NCI-H345 (cell line): ENCODE measurements at regions not wholly inside any gene's neighbourhood (a gene's known extent, or its start where the extent isn't known, plus 50 kb on each side); places are given as distances from the start of the nearest gene placed in this dataset.

Experiments
- DNase-seq: peaks from one replicate; lab custom pipeline; 2025; lab: John Stamatoyannopoulos, UW

DNA sequence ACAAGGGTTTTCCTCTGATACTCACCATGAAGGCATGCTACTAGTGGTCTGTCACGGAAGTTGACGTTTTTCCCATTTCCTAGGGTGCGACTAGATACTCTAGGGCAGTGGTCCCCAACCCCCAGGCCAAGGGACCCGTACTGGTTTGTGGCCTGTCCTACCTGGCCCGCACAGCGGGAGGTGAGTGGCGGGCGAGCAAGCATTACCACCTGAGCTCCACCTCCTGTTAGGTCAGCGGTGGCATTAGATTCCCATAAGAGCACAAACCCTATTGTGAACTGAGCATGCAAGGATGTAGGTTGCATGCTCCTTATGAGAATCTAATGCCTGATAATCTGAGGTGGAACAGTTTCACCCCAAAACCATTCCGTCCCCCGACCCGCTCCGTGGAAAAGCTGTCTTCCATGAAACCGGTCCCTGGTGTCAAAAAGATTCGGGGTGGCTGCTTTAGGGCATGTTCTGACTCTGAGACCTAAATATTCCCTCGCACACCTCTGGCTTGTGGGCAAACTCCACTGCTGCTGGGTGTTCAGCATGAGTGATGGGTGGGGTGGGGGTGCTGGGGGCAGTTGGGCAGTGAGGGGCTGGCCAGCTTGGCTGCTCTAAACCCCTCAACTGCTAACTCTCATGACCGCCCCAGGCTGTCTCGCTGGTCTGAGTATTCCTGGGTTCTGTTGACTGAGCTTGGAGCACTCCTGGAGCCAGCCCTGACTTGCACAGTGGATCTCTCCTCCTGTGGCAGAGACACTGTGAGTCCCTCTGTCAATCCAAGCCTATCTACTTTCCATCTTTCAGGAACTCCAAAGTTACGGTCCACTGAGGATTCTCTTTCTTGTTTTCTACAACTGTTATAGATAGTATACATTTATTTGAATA lies 78.3 kb upstream of the NEK6 start:
- no peak for DNase-seq

GRCh38 chr9:124180557-124180956 lies 77.2 kb upstream of the NEK6 start:
- DNase-seq = peak; percentile 85

DNA sequence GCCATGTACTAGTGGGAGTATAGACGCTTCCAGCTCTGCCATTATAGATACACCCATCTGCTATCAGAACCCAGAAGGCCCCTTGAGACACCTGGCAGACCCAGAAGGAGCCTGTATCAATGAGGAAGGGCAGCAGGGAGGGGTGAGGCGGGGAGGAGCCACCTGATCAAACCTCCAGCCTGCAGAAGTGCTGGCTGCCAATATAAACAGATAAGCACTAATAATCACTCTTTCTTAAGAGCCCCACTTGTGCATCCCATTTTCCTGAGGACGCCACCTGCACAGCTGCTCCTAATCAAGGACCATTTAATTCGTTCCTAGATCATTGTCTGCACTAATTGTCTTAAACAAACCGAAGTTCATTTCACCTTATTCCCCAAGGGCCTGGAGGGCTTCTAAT lies 75.0 kb upstream of the NEK6 start:
- DNase-seq = peak; percentile 16

- no peak for DNase-seq
Observed at GRCh38 chr9:124183772-124184171, 74.0 kb upstream of the NEK6 start.

DNA sequence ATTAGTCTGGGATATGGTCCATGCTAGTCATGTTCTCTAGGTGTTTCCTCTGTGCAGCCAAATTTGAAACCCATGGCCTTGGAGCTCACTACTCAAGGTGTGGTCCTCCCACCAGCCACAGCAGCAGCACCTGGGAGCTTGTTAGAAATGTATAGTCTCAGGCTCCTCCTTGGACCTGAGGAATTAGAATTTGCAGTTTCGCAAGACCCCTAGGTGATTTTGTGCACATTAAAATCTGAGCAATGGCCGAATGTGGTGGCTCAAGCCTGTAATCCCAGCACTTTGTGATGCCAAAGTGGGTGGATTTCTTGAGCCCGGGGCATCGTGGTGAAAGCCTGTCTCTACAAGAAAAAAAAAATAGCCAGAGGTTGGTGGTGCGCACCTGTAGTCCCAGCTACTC lies 72.3 kb upstream of the NEK6 start:
- no peak for DNase-seq

DNA sequence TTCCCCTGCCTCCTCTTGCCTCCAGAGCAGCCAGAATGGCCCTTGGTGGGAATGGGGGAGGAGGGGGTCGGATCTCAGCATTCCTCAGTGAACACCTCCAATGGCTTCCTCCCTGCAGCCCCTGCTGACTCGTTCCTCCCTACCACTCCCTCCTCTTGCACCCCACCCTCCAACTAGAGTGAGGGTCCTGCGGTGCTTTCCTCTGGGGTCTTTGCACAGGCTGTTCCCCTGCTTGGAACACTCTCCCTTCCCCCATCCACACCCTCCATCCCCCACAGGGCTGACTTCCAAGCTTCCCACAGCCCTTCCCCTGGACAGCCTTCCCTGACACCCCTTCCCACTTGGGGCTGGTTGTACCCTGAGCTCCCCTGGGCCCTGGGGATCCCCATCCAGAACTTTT lies 70.4 kb upstream of the NEK6 start:
- no peak for DNase-seq

GRCh38 chr9:124188331-124189110 lies 69.2 kb upstream of the NEK6 start:
- no peak for DNase-seq

DNA sequence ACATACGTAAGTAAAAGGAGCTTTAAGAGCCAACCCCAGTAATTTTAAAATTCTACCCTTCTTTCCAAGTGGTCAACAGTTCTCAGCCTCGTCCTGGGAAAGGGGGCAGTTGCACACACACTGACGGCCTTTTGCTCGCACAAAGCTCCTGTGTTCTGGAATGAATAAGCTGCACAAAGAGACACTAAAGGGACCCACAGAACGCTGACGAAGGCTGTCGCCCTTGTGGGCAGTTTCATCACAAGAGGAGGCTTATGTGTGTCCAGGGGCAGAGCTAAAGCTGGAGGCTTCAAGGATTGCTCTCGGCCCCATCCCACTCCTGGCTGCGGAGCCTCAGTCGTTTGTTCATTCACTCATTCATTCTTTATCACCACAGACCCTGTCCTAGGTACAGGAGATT lies 67.0 kb upstream of the NEK6 start:
- no peak for DNase-seq

- no peak for DNase-seq
Observed at GRCh38 chr9:124191691-124192395, 65.9 kb upstream of the NEK6 start.

DNA sequence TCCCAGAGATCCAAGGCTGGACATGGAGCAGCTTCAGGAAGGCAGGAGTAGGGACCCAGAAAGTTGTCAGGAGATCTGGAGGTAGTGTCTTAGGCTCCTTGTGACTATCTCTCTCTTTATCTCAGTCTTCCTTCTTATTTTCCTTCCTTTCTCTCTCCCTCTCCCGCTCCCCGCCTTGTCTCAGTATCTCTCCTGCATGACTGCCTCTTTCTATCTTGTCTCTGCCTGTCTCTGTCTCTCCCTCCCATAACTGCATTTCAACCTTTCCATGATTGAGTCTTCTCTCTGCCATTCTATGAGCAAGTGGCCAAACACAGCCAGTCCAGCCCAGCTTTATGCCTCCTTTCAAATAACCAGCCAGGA lies 61.0 kb upstream of the NEK6 start:
- no peak for DNase-seq

DNA sequence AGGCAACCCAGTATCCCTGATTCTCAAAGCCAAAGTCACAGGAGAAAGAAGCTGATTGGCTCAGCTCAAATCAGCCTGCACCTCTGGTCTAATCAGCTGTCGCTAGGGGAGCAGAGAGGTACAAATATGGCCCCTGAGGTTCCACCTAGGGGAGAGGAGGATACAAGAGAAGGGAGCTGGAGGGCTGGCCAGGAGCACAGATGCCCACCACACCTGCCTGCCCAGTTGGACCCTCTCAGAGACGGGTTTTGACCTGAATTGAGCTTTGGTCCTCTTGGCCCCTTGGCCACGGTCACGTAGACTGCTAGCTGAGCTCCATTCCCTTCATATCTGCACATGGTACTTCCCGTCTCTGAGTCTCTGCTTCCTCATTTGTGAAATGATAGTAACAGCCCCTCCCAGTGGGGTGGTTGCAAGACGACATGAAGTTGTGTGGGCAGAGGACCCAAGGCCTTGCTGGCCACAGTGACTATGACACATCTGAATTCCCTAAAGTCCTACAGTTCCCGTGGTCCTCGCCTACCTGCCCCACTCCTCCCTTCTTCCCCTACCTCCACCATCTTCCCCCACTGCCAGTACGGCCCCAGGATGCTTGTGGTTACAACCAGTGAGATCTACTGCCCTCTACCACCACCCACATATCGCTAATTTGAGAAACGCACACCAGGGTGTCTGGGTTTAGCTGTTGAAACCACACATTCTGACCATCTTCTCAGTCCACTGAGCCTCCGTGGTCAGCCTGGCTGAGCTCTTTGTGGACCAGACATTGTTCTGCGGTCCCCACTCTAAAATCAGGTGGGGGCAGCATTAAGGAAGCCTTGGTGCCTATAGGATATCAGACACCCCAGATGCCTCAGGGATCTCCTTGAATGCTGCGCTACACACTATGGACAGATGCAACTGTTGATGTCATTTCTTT lies 60.3 kb upstream of the NEK6 start:
- no peak for DNase-seq

- no peak for DNase-seq
Observed at GRCh38 chr9:124198331-124198730, 59.4 kb upstream of the NEK6 start.

DNA sequence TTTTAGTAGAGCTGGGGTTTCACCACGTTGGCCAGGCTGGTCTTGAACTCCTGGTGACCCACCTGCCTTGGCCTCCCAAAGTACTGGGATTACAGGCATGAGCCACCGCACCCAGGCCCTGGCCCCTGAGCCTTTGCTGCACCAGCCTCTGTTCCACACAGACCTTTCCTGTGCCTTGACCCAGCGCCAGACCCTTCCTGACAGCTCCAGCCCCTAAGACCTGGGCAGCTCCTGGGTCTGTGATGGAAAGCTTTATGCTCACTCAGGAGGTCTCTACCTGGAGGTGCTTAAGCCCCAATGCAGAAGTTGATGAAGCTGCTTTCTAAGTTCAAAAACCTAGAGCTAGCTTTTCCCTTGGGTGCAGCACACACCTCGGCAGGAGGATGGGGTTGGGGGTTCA lies 58.8 kb upstream of the NEK6 start:
- DNase-seq = no peak

DNA sequence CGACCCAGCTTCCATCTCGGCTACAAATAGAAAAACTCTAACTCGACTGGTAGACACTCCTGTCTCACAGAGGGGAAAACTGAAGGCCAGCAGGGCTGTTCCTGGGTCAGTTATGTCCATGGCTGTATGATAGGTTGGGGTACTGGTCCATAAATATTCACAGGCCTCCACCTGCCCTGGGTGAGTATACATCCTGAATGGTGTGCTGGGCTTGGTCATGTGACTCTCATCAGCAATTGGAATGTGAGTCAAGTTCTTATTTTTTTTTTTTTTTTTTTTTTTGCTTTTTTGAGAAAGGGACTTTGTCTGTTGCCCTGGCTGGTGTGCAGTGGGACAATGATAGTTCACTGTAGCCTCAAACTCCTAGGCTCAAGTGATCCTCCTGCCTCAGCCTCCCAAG lies 58.3 kb upstream of the NEK6 start:
- DNase-seq = no peak

DNA sequence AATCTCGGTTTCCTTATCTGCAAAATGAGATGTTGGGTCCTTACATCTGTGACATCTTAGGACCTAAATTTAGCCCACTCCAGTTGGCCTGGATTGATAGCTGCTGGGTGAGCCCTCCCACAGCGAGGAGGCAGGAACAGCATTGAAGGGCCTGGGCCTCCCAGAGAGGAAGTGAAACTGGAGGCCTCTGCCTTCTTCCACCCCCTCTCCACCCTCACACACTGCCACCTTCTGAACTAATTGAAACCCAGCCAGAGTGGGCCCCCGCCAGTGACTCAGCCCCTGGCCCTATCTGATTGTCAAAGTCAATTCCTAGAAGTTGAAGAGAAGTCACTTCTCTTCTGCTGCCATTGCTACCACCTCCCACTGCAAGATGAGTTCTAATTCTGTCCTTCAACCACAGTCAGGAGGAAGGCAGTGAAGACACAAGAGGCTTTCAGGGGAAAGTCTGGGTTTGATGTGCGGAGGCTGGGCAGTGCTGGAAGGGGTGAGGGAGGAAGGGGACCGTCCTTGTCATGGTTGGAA lies 55.2 kb upstream of the NEK6 start:
- no peak for DNase-seq

DNA sequence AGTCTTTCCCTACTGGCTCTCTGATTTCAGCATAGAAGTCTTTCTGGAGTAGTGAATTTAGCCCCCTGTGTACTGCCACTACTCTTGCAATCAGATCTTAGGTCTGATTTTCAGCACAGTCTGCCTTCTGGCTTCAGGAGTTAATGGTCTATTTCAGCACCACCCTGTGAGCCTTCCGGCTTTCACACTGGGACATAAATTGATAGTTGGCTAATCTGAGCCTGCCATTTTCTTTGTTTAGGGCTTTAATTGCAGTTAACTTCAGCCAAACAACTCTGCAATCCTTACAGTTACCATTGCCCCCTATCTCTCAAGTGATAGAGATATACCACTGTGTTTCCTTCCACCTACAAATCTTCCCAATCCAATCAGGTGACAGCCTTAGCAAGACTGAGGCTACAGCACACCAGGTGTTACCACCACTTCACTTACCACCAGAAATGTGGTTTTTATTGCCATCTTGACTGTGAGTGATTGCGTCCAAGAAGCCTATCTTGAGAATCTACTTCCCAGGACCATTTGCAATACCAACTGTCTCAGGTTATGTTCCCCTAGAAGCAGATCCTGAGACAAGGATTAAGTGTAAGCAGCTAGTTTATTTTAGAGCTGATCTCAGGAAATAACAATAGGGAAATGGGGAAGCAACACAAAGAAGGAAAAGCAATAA lies 51.9 kb upstream of the NEK6 start:
- no peak for DNase-seq

- DNase-seq = peak; percentile 25
Observed at GRCh38 chr9:124206391-124206790, 51.4 kb upstream of the NEK6 start.
